Mesenchymal stem cell (in vitro differentiated cells and primary cell): ENCODE measurements at regions not wholly inside any gene's neighbourhood (a gene's known extent, or its start where the extent isn't known, plus 50 kb on each side); places are given as distances from the start of the nearest gene placed in this dataset.
A peak's percentile ranks its signal among the peaks of the same experiment; 100 is the strongest.

ENCODE experiments used
- DNase-seq: peaks from one replicate; pipeline ENCODE4 v3.0.0-alpha.2; 2013
- H2AFZ ChIP-seq: one replicate; pipeline ENCODE4 v1.6.1; 2013; ENCODE audit warnings: low read depth, mild to moderate bottlenecking, control low read depth, inconsistent platforms, low read length, moderate library complexity
- H2AK5ac ChIP-seq: 2 replicates; pipeline ENCODE4 v1.6.1; 2013; ENCODE audit warnings: low read length, moderate library complexity, mild to moderate bottlenecking, inconsistent platforms; ENCODE audit not compliant: severe bottlenecking
- H2BK120ac ChIP-seq: one replicate; pipeline ENCODE4 v1.6.1; 2013; ENCODE audit warnings: low read depth, mild to moderate bottlenecking, inconsistent platforms, low read length, moderate library complexity
- H2BK12ac ChIP-seq, 2 experiments: one replicate each; pipeline ENCODE4 v1.6.1; 2013; ENCODE audit warnings: inconsistent platforms in 2 of 2, low read length in 2 of 2, mild to moderate bottlenecking in 2 of 2, moderate library complexity in 2 of 2, control low read depth in 1 of 2
- H2BK15ac ChIP-seq: one replicate; pipeline ENCODE4 v1.6.1; 2013; ENCODE audit warnings: mild to moderate bottlenecking, low read depth, inconsistent platforms; ENCODE audit not compliant: poor library complexity, severe bottlenecking
- H2BK5ac ChIP-seq: 2 replicates; pipeline ENCODE4 v1.6.1; 2013; ENCODE audit warnings: low read depth, mild to moderate bottlenecking, low read length, control low read depth, inconsistent platforms; ENCODE audit not compliant: poor library complexity, severe bottlenecking
- H3K14ac ChIP-seq, 2 experiments: one replicate each; pipeline ENCODE4 v1.6.1; 2013; ENCODE audit warnings: inconsistent platforms in 2 of 2, low read length in 2 of 2, control low read depth in 1 of 2, mild to moderate bottlenecking in 1 of 2, moderate library complexity in 1 of 2
- H3K18ac ChIP-seq, 2 experiments: one replicate each; pipeline ENCODE4 v1.6.1; 2013; ENCODE audit warnings: inconsistent platforms in 2 of 2, low read length in 2 of 2, control low read depth in 1 of 2, low read depth in 1 of 2, mild to moderate bottlenecking in 1 of 2
- H3K23ac ChIP-seq, 2 experiments: one replicate each; pipeline ENCODE4 v1.6.1; 2013; ENCODE audit warnings: inconsistent platforms in 2 of 2, low read length in 2 of 2, mild to moderate bottlenecking in 2 of 2, moderate library complexity in 2 of 2, control low read depth in 1 of 2
- H3K27ac ChIP-seq: 2 replicates; pipeline ENCODE4 v1.5.1; 2013; ENCODE audit warnings: mild to moderate bottlenecking, moderate library complexity, low read length, control low read depth, inconsistent platforms; ENCODE audit not compliant: poor library complexity, severe bottlenecking
- H3K27me3 ChIP-seq, 2 experiments: 2 replicates each; pipeline versions ENCODE4 v1.6.1 to v1.7.0; 2013; ENCODE audit warnings: low read length in 2 of 2, mild to moderate bottlenecking in 2 of 2, moderate library complexity in 2 of 2, control low read depth in 1 of 2, inconsistent platforms in 1 of 2; ENCODE audit not compliant: control insufficient read depth in 1 of 2, insufficient read depth in 1 of 2
- H3K36me3 ChIP-seq, 2 experiments: 2 replicates each; pipeline versions ENCODE4 v1.6.1 to v1.7.0; 2013; ENCODE audit warnings: low read length in 2 of 2, control low read depth in 1 of 2, inconsistent platforms in 1 of 2, low read depth in 1 of 2, mild to moderate bottlenecking in 1 of 2; ENCODE audit not compliant: insufficient read depth in 2 of 2, control insufficient read depth in 1 of 2
- H3K4ac ChIP-seq, 2 experiments: one replicate each; pipeline ENCODE4 v1.6.1; 2013; ENCODE audit warnings: inconsistent platforms in 2 of 2, low read length in 2 of 2, mild to moderate bottlenecking in 2 of 2, moderate library complexity in 2 of 2, control low read depth in 1 of 2, low read depth in 1 of 2
- H3K4me1 ChIP-seq: 2 replicates; pipeline ENCODE4 v1.6.1; 2013; ENCODE audit warnings: low read depth, low read length, control low read depth; ENCODE audit not compliant: control insufficient read depth, insufficient read depth
- H3K4me2 ChIP-seq: 2 replicates; pipeline ENCODE4 v1.6.1; 2013; ENCODE audit warnings: low read length, mild to moderate bottlenecking, inconsistent platforms; ENCODE audit not compliant: poor library complexity, severe bottlenecking
- H3K4me3 ChIP-seq, 2 experiments: 2 replicates each; pipeline versions ENCODE4 v1.5.1 to v1.7.0; 2013; ENCODE audit warnings: low read length in 2 of 2, mild to moderate bottlenecking in 2 of 2, control low read depth in 1 of 2, low read depth in 1 of 2; ENCODE audit not compliant: insufficient read depth in 1 of 2
- H3K79me1 ChIP-seq: replicated peaks from 2 replicates; pipeline ENCODE4 v1.6.1; 2013; ENCODE audit warnings: mild to moderate bottlenecking, control low read depth, low read length, inconsistent platforms; ENCODE audit not compliant: poor library complexity, severe bottlenecking
- H3K9ac ChIP-seq: 2 replicates; pipeline ENCODE4 v1.7.0; 2013; ENCODE audit warnings: mild to moderate bottlenecking, low read length, moderate library complexity
- H3K9me3 ChIP-seq: 2 replicates; pipeline ENCODE4 v1.7.0; 2013; ENCODE audit warnings: mild to moderate bottlenecking, low read length; ENCODE audit not compliant: control insufficient read depth
- H4K8ac ChIP-seq: one replicate; pipeline ENCODE4 v1.6.1; 2013; ENCODE audit warnings: inconsistent platforms, mild to moderate bottlenecking, low read length, moderate library complexity
- H4K91ac ChIP-seq: one replicate; pipeline ENCODE4 v1.6.1; 2013; ENCODE audit warnings: mild to moderate bottlenecking, low read length, inconsistent platforms
- WGBS: methylation state at CpG from one replicate; pipeline ENCODE4 v1.1.7; 2013; ENCODE audit warnings: mixed read lengths; 5-methylcytosine and 5-hydroxymethylcytosine counted together

DNA sequence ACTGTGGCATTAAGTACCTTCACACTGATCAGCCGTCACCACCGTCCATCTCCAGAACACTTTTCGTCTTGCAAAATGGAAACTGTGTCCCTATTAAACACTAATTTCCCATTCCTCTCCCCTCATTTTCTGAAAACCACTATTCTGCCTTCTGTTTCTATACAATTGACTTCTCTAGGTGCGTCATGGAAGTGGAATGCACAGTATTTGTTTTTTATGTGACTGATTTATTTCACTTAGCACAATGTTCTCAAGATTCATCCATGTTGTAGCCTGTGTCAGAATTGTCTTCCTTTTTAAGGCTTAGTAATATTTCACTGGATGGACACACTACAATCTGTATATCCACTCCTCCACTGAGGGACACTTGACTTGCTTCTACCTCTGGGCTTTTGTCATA is 53.8 kb upstream of the PDE10A start:
- H3K9me3 ChIP-seq, result no peaks in the 10 kb centered on the region

GRCh38 chr6:165715428-165715827 is 52.4 kb upstream of the PDE10A start:
- no peak overlapping the region for H3K4me3 ChIP-seq
- no peak overlapping the region for H3K9ac ChIP-seq
- H3K36me3 ChIP-seq, result no peaks in the 10 kb centered on the region
- H2AK5ac ChIP-seq, result no peak overlapping the region
- H2AFZ ChIP-seq, result no peak overlapping the region
- H3K4me2 ChIP-seq, result no peak overlapping the region
- no peak overlapping the region for H3K18ac ChIP-seq
- H3K23ac ChIP-seq, result no peak overlapping the region
- 98% methylated on average over 11 of the region's 11 CpGs for WGBS
- peaks cover 0 to 14% of the 10 kb centered on the region in 2 experiments for H3K27me3 ChIP-seq
- H3K4ac ChIP-seq, result no peak overlapping the region
- H2BK12ac ChIP-seq, result no peak overlapping the region
- no peak for DNase-seq
- no peak overlapping the region for H2BK5ac ChIP-seq
- H2BK120ac ChIP-seq, result no peak overlapping the region
- no peaks in the 10 kb centered on the region for H3K79me1 ChIP-seq
- H4K8ac ChIP-seq, result no peak overlapping the region
- H3K14ac ChIP-seq, result no peak overlapping the region
- H3K4me1 ChIP-seq, result peaks cover 9% of the 10 kb centered on the region
- H4K91ac ChIP-seq, result no peak overlapping the region
- H2BK15ac ChIP-seq, result no peak overlapping the region
- H3K27ac ChIP-seq, result no peak overlapping the region
- no peaks in the 10 kb centered on the region for H3K9me3 ChIP-seq

More for the DNA sequence above, 53.8 kb upstream of the PDE10A start:
- no peak overlapping the region for H3K4me2 ChIP-seq
- no peaks in the 10 kb centered on the region for H3K79me1 ChIP-seq
- H4K91ac ChIP-seq, result no peak overlapping the region
- DNase-seq, result peak; percentile 12
- no peak overlapping the region for H3K23ac ChIP-seq
- H3K18ac ChIP-seq, result no peak overlapping the region
- WGBS, result 95% methylated on average over 3 of the region's 4 CpGs
- H3K27me3 ChIP-seq, result peaks cover 0 to 21% of the 10 kb centered on the region in 2 experiments
- no peak overlapping the region for H2BK5ac ChIP-seq
- peak overlapping the region; percentile 9 for H2AK5ac ChIP-seq
- no peak overlapping the region for H2BK120ac ChIP-seq
- H3K4me3 ChIP-seq, result no peak overlapping the region
- no peak overlapping the region for H2AFZ ChIP-seq
- no peak overlapping the region for H2BK15ac ChIP-seq
- no peak overlapping the region for H2BK12ac ChIP-seq
- H3K36me3 ChIP-seq, result no peaks in the 10 kb centered on the region
- H3K27ac ChIP-seq, result no peak overlapping the region
- no peak overlapping the region for H3K9ac ChIP-seq
- H3K4me1 ChIP-seq, result peaks cover 9% of the 10 kb centered on the region
- H4K8ac ChIP-seq, result no peak overlapping the region
- H3K4ac ChIP-seq, result no peak overlapping the region
- no peak overlapping the region for H3K14ac ChIP-seq

DNA sequence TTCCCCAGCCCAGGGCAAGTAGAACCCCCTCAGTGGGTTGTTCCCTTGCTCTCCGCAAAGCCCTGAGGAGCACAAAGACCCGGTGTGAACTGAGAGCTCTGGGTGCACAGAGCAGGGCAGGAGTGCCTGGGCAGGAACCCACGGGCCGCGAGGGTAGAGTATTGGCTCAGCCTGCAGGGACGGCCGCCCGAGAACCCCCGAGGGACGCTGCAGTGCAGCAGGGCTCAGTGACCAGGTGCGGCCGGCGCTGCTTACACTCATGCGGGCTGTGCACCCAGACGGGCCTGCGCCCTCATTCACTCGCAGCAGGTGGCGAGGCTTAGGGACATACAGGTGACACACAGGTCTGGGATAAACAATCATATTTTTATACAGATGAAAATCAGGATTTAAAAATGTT is 51.9 kb upstream of the PDE10A start:
- Histone ChIP-seq H2AFZ (no peak overlapping the region), H3K4me2 (no peak overlapping the region), H3K27ac (no peak overlapping the region), H3K4me3 (no peak overlapping the region), H2AK5ac (no peak overlapping the region), H2BK120ac (no peak overlapping the region), H2BK5ac (no peak overlapping the region), H3K4ac (no peak overlapping the region), H3K9ac (no peak overlapping the region), H4K8ac (no peak overlapping the region), H3K18ac (peak overlapping the region in 1 of 2 experiments; percentile 18), H3K36me3 (no peaks in the 10 kb centered on the region), H2BK15ac (no peak overlapping the region), H3K9me3 (no peaks in the 10 kb centered on the region), H3K4me1 (peaks cover 9% of the 10 kb centered on the region), H2BK12ac (no peak overlapping the region), H3K79me1 (no peaks in the 10 kb centered on the region), H3K27me3 (peaks cover 0 to 9% of the 10 kb centered on the region in 2 experiments), H3K23ac (no peak overlapping the region), H4K91ac (no peak overlapping the region), H3K14ac (no peak overlapping the region)
- DNase-seq, result no peak
- 97% methylated on average over 16 of the region's 18 CpGs for WGBS

GRCh38 chr6:165713845-165714466 is 50.9 kb upstream of the PDE10A start:
- no peak overlapping the region for H2AK5ac ChIP-seq
- no peak overlapping the region for H4K91ac ChIP-seq
- H3K27ac ChIP-seq, result no peak overlapping the region
- no peak overlapping the region for H3K18ac ChIP-seq
- H2BK5ac ChIP-seq, result no peak overlapping the region
- H3K9ac ChIP-seq, result no peak overlapping the region
- no peak for DNase-seq
- H2BK12ac ChIP-seq, result no peak overlapping the region
- WGBS, result 83% methylated on average over 10 of the region's 12 CpGs
- no peak overlapping the region for H3K14ac ChIP-seq
- no peak overlapping the region for H4K8ac ChIP-seq
- H3K79me1 ChIP-seq, result no peaks in the 10 kb centered on the region
- H2BK120ac ChIP-seq, result no peak overlapping the region
- no peaks in the 10 kb centered on the region for H3K36me3 ChIP-seq
- H3K23ac ChIP-seq, result no peak overlapping the region
- no peak overlapping the region for H2AFZ ChIP-seq
- H3K4me2 ChIP-seq, result no peak overlapping the region
- H2BK15ac ChIP-seq, result no peak overlapping the region
- peaks cover 9% of the 10 kb centered on the region for H3K4me1 ChIP-seq
- no peaks in the 10 kb centered on the region for H3K27me3 ChIP-seq
- H3K4ac ChIP-seq, result no peak overlapping the region
- H3K9me3 ChIP-seq, result no peaks in the 10 kb centered on the region
- no peak overlapping the region for H3K4me3 ChIP-seq
